HG02759 (cell line): ENCODE measurements at regions not wholly inside any gene's neighbourhood (a gene's known extent, or its start where the extent isn't known, plus 50 kb on each side); places are given as distances from the start of the nearest gene placed in this dataset.

Source experiments
- ATAC-seq: cut with Tn5 transposase; IDR thresholded peaks from one replicate; pipeline ENCODE4 v1.9.1; 2021; ENCODE audit warnings: mild to moderate bottlenecking, moderate library complexity; ENCODE audit not compliant: unreplicated experiment

GRCh38 chr11:109853156-109853776 is 239.9 kb upstream of the ZC3H12C start:
- peak; percentile 84 for ATAC-seq

GRCh38 chr11:109854731-109855130 is 238.5 kb upstream of the ZC3H12C start:
- no peak for ATAC-seq

DNA sequence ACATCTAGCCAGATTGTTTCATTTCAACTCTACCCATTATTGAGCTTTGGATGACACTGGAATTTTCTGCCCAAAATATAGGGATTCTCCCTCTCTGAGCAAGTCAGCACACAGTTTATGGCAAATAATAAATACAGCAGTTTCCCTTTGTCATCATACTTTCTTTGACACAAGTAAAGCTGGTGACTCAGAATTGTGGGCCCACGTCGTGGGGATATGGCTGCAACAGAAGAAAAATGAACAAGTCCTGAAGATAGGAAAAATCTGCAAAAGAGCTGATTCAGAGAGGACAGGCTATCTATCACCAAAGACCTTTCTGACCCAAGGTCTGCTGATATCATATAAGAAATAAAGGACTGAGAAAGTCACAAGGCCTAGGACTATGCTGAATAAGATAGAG is 236.3 kb upstream of the ZC3H12C start:
- no peak for ATAC-seq

DNA sequence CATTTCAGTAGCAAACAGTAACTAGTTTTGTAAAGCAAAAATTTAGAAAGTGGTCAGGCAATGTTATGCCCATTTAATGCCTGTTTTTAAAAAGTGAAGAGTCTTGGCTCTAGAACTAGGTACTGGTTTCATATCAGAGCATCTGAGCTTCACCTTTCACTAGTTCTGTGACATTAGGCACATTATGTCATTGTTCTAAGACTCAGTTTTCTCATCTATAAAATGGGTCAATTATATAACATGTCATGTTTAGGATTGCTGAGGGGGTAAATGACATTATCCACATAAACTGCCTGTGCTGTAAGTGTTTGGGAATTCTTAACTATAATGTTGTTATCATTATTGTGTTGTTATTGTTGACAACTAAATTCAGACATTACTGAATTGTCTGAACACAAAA is 235.6 kb upstream of the ZC3H12C start:
- no peak for ATAC-seq

- ATAC-seq = no peak
Measured at GRCh38 chr11:109858152-109858551, 235.0 kb upstream of the ZC3H12C start.

DNA sequence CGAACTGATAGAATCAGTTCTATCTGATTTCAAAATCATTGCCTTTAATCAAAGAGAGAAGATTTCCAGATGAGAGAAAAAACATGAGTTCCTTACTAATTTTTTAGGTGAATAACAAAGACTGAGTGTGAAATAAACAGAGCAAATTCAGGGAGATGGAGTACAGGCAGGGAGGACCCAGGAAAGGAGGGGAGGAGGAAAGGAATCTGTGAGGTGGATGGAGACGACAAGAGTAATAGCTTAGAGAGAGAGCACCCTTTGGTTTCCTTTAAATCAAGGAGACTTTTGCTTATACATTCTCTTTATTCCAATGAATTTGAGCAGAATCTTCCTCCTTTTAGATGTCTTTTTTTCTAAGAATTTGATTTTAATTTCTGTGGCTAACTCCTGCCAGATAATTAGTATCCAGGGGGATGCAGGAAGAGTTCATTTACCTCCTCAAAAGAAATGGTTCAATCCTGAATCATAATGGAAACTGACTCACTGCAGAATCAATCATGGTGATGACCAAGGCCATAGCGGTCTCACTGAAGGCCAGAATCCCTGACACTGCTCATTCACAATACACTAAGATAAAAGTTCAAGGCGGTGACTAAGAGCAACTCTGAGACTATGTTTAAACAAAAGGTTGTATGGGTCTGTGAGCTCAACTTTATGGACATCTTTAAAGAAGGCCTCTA is 234.0 kb upstream of the ZC3H12C start:
- ATAC-seq = no peak

GRCh38 chr11:109862835-109863234 is 230.4 kb upstream of the ZC3H12C start:
- no peak for ATAC-seq

DNA sequence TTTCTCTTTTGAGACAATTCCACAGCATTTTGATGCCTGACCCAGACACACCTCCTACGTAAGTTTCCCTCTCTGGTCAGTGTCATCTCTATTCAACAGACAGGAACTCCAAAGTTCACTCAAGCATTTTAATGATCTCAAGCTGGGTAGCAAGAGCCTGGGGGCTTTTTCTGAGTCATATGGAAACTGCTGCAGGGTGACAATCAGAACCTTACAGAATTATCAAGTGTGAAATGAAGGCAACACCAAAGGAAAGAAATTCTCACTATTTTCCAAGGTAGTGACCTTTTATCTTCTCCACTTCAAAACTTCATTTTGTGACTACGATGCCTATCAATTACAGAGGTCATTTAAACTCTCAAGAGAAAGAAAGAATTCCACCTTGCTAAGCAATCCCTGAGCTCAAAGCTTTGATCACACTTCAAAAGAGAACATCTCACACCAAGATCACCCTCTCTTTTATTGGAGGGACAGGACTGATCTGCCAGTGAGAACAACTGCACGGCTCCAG is 229.0 kb upstream of the ZC3H12C start:
- peak; percentile 95 for ATAC-seq

- peak; percentile 28 for ATAC-seq
Measured at GRCh38 chr11:109864834-109865547, 228.2 kb upstream of the ZC3H12C start.

DNA sequence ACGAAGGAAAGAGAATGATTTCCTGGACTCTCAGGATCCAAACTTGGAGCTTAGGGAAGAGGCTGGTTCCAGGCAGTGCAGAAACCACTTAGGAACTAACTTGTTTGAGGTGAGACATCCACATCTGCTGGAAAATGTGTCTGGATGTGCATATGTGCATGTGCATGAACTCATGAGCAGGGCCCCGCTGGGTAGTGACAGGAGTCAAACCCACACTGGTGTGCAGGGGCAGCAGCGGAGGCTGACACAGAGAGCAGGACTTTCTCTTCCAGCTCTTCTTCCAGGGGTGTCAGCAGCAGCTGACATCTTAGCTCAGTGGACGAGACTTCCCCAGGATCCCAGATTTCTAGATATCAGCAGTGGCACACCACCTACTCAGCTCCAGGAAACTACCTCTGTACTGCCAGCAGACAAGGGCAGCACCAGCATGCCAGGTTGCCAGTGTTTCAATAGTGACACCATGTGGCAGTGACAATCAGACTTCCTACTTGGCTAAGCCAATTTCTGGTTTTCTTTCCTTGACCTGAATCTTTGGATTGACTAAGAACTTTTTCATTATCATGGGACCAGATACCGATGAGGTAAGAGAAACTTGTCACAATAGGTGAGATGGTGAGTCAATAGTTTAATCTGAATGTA is 227.5 kb upstream of the ZC3H12C start:
- no peak for ATAC-seq

- no peak for ATAC-seq
Measured at GRCh38 chr11:109867784-109868183, 225.4 kb upstream of the ZC3H12C start.

DNA sequence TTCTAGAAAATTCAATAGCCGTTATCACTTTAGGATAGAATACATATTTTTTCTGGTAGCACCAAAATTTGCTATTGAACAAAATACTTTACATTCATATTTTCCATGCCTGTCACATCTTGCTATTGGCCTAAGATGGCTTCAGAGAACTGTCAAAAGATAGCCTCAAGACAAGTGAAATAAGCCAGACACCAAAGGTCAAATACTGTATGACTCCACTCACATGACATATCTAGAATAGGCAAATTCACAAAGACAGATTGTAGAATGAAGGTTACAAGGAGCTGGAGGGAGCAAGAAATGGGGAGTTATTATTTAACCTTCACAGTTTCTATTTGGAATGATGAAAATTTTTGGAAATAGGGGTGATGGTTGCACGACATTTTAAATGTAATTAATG is 223.7 kb upstream of the ZC3H12C start:
- no peak for ATAC-seq

- ATAC-seq = no peak
Measured at GRCh38 chr11:109870297-109870696, 222.9 kb upstream of the ZC3H12C start.

DNA sequence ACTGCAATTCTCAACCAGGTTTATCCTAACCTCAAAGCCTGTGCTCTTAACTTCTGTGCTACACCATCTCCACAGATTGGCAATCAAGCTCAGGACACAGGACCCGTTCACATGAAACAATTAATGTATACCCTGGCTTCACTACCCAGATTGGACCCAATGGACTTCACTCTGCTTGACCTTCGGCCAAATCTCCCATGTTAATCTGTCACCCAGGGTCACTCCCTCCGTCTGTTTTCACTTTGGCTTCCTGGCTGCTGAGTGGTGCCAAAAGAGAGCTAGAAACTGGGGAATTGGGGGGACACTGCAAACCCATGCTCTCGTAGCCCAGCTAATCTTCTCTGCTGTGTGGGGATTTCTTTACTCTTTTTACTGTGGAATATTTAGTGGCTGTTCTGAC is 216.1 kb upstream of the ZC3H12C start:
- ATAC-seq = no peak

DNA sequence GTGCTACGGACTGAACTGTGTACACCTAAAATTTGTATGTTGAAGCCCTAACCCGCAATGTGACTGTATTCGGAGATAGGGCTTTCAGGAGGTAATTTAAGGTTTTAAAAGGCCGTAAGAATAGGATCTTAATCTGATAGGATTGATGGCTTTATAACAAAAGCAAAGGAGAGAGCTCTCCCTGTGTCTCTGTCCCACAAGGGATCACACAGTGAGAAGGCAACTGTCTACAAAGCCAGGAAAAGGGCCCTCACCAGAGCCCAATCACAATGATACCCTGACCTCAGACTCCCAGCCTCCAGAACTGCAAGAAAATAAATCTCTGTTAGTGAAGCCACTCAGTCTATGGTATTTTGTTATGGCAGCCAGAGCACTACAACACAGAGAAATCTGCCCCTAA is 208.7 kb upstream of the ZC3H12C start:
- ATAC-seq = no peak

- no peak for ATAC-seq
Measured at GRCh38 chr11:109885006-109885405, 208.2 kb upstream of the ZC3H12C start.

DNA sequence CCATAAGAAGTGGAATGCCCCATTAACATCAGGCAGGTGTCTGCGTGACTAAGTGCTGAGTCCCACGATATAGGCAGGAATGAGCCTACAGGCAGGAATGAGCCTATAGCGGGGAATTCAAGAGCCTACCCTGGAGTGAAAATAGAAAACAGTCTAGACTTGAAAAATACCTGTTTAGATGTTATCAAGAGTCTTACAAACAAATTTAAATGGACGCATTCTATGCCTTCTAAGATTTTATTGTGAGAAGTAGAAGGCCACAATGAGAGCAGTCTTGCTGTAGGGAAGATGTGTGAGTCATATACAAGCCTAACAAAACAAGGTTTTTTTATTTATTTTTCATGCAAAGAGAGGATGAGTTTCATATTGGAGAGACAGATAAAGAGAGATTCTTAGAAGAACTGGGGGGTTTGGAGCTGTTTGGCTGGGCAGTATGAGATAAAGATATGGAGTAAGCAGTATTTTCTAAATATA is 200.8 kb upstream of the ZC3H12C start:
- no peak for ATAC-seq

GRCh38 chr11:109894242-109894641 is 198.9 kb upstream of the ZC3H12C start:
- no peak for ATAC-seq

DNA sequence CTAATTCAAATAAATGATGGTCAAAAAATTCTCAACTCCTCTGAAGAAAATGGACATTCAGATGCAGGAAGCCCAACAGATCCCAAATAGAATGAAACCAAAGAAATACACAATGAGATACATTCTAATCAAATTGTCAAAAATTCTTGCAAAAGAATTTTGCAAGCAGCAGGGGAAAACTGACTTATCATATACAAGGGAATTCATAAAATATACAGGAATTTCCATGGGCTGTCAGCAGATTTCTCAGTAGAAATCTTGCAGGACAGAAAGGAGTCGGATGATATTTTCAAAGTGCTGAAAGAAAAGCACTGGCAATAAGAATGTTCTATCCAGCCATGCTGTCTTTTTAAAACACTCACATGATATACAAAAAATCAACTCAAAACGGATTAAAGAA is 194.6 kb upstream of the ZC3H12C start:
- ATAC-seq = no peak

DNA sequence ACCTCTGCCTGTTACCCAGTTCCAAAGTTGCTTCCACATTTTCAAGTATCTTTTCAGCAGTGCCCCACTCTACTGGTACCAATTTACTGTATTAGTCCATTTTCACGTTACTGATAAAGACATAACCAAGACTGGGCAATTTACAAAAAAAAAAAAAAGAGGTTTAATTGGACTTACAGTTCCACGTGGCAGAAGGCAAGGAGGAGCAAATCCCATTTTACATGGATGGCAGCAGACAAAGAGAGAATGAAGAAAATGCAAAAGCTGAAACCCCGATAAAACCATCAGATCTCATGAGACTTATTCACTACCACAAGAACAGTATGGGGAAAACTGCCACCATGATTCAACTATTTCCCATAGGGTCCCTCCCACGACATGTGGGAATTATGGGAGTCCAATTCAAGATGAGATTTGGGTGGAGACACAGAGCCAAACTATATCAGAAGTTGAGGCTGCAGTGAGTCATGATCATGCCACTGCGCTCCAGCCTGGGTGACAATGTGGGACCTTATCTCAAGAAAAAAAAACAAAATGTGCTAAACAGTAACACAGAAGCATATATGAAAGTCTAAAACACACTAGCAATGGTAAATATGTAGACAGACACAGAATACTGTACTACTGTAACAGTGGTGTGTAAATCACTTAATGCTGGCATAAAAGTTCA is 190.3 kb upstream of the ZC3H12C start:
- no peak for ATAC-seq

GRCh38 chr11:109911488-109911887 is 181.7 kb upstream of the ZC3H12C start:
- no peak for ATAC-seq
